Progenitor cell of endocrine pancreas (in vitro differentiated cells): ENCODE measurements at regions not wholly inside any gene's neighbourhood (a gene's known extent, or its start where the extent isn't known, plus 50 kb on each side); places are given as distances from the start of the nearest gene placed in this dataset.
A peak's percentile ranks its signal among the peaks of the same experiment; 100 is the strongest.

Experiments used
- DNase-seq: peaks from one replicate; pipeline ENCODE4 v3.0.0; 2021; ENCODE audit warnings: low spot score; ENCODE audit not compliant: unreplicated experiment
- H3K27ac Mint-ChIP-seq: 2 replicates; pipeline ENCODE4 v1.8.0; 2021; ENCODE audit warnings: mild to moderate bottlenecking, moderate library complexity, mixed read lengths
- H3K27me3 Mint-ChIP-seq: 2 replicates; pipeline ENCODE4 v1.8.0; 2021; ENCODE audit warnings: mixed read lengths
- H3K36me3 Mint-ChIP-seq: 2 replicates; pipeline ENCODE4 v1.8.0; 2022; ENCODE audit warnings: mixed read lengths; ENCODE audit not compliant: insufficient read depth
- H3K4me1 Mint-ChIP-seq: 2 replicates; pipeline ENCODE4 v1.8.0; 2021; ENCODE audit warnings: low read depth, mixed read lengths
- H3K4me3 Mint-ChIP-seq: 2 replicates; pipeline ENCODE4 v1.8.0; 2021; ENCODE audit warnings: low read depth, mild to moderate bottlenecking, moderate library complexity, mixed read lengths
- H3K9me3 Mint-ChIP-seq: 2 replicates; pipeline ENCODE4 v1.8.0; 2021; ENCODE audit warnings: low read depth, mixed read lengths
- CTCF ChIP-seq: fragments of 200-600 bp; sonication (generic); IDR thresholded peaks from one replicate; pipeline ENCODE4 v1.5.0; 2021; ENCODE audit warnings: antibody characterized with exemption, mild to moderate bottlenecking; ENCODE audit not compliant: unreplicated experiment

GRCh38 chr1:219038398-219038797, 135.3 kb upstream of the LYPLAL1 start:
- Mint-ChIP-seq H3K27me3 (no peaks in the 10 kb centered on the region), H3K4me1 (peaks cover 26% of the 10 kb centered on the region), H3K36me3 (peaks cover 18% of the 10 kb centered on the region), H3K27ac (no peak overlapping the region), H3K4me3 (no peak overlapping the region), H3K9me3 (peaks cover 15% of the 10 kb centered on the region)
- TF ChIP-seq CTCF = no peak
- no peak for DNase-seq

DNA sequence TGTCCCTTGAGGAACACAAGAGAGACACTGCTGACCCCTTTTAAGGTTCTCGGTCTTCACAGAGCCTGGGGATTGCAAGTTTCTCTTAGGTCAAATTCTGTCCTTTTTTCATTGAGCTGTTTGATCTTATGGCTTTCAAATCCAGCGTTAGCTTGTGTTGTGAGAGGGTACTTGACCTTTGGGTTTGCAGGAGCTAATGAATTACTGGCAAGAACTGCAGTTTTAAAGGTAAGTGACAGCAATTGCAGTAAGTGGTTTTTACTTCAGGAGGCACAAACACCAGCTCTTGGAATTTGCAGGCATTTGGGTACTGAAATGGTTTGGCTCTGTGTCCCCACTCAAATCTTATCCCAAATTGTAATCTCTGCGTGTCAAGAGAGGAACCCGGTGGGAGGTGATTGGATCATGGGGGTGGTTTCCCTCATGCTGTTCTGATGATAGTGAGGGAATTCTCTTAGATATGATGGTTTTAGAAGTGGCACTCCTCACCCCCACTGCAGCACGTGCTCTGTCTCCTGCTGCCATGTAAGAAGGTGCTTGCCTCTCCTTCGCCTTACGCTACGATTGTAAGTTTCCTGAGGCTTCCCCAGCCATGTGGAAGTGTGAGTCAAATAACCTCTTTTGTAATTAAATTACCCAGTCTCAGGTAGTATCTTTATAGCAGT, 134.5 kb upstream of the LYPLAL1 start:
- H3K4me1 Mint-ChIP-seq = peaks cover 26% of the 10 kb centered on the region
- H3K36me3 Mint-ChIP-seq = peaks cover 18% of the 10 kb centered on the region
- no peak for TF ChIP-seq CTCF
- H3K27me3 Mint-ChIP-seq = no peaks in the 10 kb centered on the region
- peaks cover 15% of the 10 kb centered on the region for H3K9me3 Mint-ChIP-seq
- no peak overlapping the region for H3K4me3 Mint-ChIP-seq
- no peak overlapping the region for H3K27ac Mint-ChIP-seq
- no peak for DNase-seq

DNA sequence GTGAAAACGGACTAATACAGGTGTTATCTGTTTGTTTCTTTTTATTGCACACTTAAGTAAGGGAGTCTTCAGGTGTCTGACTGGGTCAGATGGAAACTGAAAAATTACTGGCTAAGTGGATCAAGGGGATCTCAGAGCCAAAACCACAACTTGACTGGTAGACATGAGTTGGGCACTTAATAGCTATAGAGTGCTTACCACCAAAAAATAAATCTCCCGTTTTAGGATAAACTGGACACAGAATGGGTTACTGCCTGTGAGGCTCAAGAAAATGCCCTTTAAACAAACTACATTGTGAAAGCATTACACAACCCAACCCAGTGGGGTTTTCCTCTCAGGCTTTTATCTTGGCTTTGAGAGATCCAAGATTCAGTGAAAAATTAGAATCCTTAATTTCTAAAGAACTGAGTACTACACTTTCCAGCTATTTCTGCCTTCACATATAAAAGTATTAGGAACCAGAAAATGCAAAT, 134.0 kb upstream of the LYPLAL1 start:
- Mint-ChIP-seq H3K4me1 (peaks cover 26% of the 10 kb centered on the region), H3K9me3 (peaks cover 15% of the 10 kb centered on the region), H3K4me3 (no peak overlapping the region), H3K27ac (no peak overlapping the region), H3K36me3 (peaks cover 18% of the 10 kb centered on the region), H3K27me3 (no peaks in the 10 kb centered on the region)
- no peak for DNase-seq
- TF ChIP-seq CTCF = no peak

GRCh38 chr1:219040291-219040690, 133.4 kb upstream of the LYPLAL1 start:
- H3K4me1 Mint-ChIP-seq = peaks cover 26% of the 10 kb centered on the region
- DNase-seq = no peak
- no peaks in the 10 kb centered on the region for H3K27me3 Mint-ChIP-seq
- H3K36me3 Mint-ChIP-seq = peaks cover 20% of the 10 kb centered on the region
- H3K9me3 Mint-ChIP-seq = peaks cover 15% of the 10 kb centered on the region
- H3K4me3 Mint-ChIP-seq = no peak overlapping the region
- H3K27ac Mint-ChIP-seq = peak overlapping the region; percentile 60
- TF ChIP-seq CTCF = no peak

- Mint-ChIP-seq H3K4me3 (no peak overlapping the region), H3K27ac (peak overlapping the region; percentile 78), H3K27me3 (no peaks in the 10 kb centered on the region), H3K4me1 (peaks cover 24% of the 10 kb centered on the region), H3K9me3 (peaks cover 20% of the 10 kb centered on the region), H3K36me3 (peaks cover 20% of the 10 kb centered on the region)
- no peak for TF ChIP-seq CTCF
- no peak for DNase-seq
Measured at GRCh38 chr1:219041141-219041540, 132.5 kb upstream of the LYPLAL1 start.
